H9 (cell line): ENCODE measurements at regions not wholly inside any gene's neighbourhood (a gene's known extent, or its start where the extent isn't known, plus 50 kb on each side); places are given as distances from the start of the nearest gene placed in this dataset.

Experiments used
- DNase-seq: peaks from one replicate; pipeline ENCODE4 v3.0.0-alpha.2; 2017
- H2AFZ ChIP-seq: one replicate; pipeline ENCODE4 v1.6.1; 2013; ENCODE audit warnings: mild to moderate bottlenecking, low read length, control low read depth, moderate library complexity
- H2AK5ac ChIP-seq: 2 replicates; pipeline ENCODE4 v1.6.1; 2013; ENCODE audit warnings: low read length, control low read depth, mixed read lengths; ENCODE audit not compliant: insufficient read length
- H2BK120ac ChIP-seq: one replicate; pipeline ENCODE4 v1.6.1; 2013; ENCODE audit warnings: low read depth, mild to moderate bottlenecking, low read length, control low read depth, inconsistent platforms; ENCODE audit not compliant: poor library complexity, severe bottlenecking
- H2BK12ac ChIP-seq: 2 replicates; pipeline ENCODE4 v1.6.1; 2013; ENCODE audit warnings: low read length, control low read depth, mixed read lengths, low read depth; ENCODE audit not compliant: insufficient read length
- H2BK15ac ChIP-seq: 2 replicates; pipeline ENCODE4 v1.6.1; 2013; ENCODE audit warnings: low read depth, low read length, control low read depth
- H2BK20ac ChIP-seq: one replicate; pipeline ENCODE4 v1.6.1; 2013; ENCODE audit warnings: low read depth, mild to moderate bottlenecking, low read length, control low read depth, inconsistent platforms; ENCODE audit not compliant: poor library complexity, severe bottlenecking
- H2BK5ac ChIP-seq: 2 replicates; pipeline ENCODE4 v1.6.1; 2013; ENCODE audit warnings: low read length, control low read depth, mixed read lengths; ENCODE audit not compliant: insufficient read length
- H3K14ac ChIP-seq: 2 replicates; pipeline ENCODE4 v1.6.1; 2013; ENCODE audit warnings: low read length, control low read depth; ENCODE audit not compliant: insufficient read depth
- H3K18ac ChIP-seq: 2 replicates; pipeline ENCODE4 v1.6.1; 2013; ENCODE audit warnings: low read depth, mild to moderate bottlenecking, mixed read lengths, low read length, control low read depth; ENCODE audit not compliant: insufficient read length
- H3K23ac ChIP-seq: 2 replicates; pipeline ENCODE4 v1.6.1; 2013; ENCODE audit warnings: low read length, control low read depth, mixed read lengths, low read depth; ENCODE audit not compliant: insufficient read length
- H3K23me2 ChIP-seq: 2 replicates; pipeline ENCODE4 v1.6.1; 2013; ENCODE audit warnings: low read depth, mild to moderate bottlenecking, mixed read lengths, low read length, control low read depth; ENCODE audit not compliant: insufficient read length, poor library complexity, severe bottlenecking
- H3K27ac ChIP-seq: 2 replicates; pipeline ENCODE4 v1.5.1; 2013; ENCODE audit warnings: low read length, control low read depth, mixed read lengths, low read depth; ENCODE audit not compliant: insufficient read length
- H3K27me3 ChIP-seq: 2 replicates; pipeline ENCODE4 v1.6.1; 2013; ENCODE audit warnings: low read length, control low read depth, inconsistent platforms; ENCODE audit not compliant: insufficient read depth
- H3K4ac ChIP-seq: 2 replicates; pipeline ENCODE4 v1.6.1; 2013; ENCODE audit warnings: low read depth, mild to moderate bottlenecking, control low read depth, inconsistent platforms, low read length, moderate library complexity
- H3K4me1 ChIP-seq: 2 replicates; pipeline ENCODE4 v1.6.1; 2013; ENCODE audit warnings: low read length, control low read depth, inconsistent platforms; ENCODE audit not compliant: insufficient read depth
- H3K4me2 ChIP-seq: 2 replicates; pipeline ENCODE4 v1.6.1; 2013; ENCODE audit warnings: low read length, control low read depth, mixed read lengths; ENCODE audit not compliant: insufficient read length, insufficient read depth
- H3K56ac ChIP-seq: 2 replicates; pipeline ENCODE4 v1.6.1; 2013; ENCODE audit warnings: low read depth, mild to moderate bottlenecking, mixed read lengths, low read length, control low read depth; ENCODE audit not compliant: insufficient read length
- H3K79me1 ChIP-seq: 2 replicates; pipeline ENCODE4 v1.6.1; 2013; ENCODE audit warnings: low read depth, mild to moderate bottlenecking, moderate library complexity, low read length, control low read depth, inconsistent platforms; ENCODE audit not compliant: insufficient read depth, poor library complexity, severe bottlenecking
- H3K79me2 ChIP-seq: 2 replicates; pipeline ENCODE4 v1.6.1; 2013; ENCODE audit warnings: low read length, control low read depth, inconsistent platforms; ENCODE audit not compliant: insufficient read depth
- H3K9ac ChIP-seq: 2 replicates; pipeline ENCODE4 v1.6.1; 2013; ENCODE audit warnings: low read length, control low read depth, mixed read lengths; ENCODE audit not compliant: insufficient read length; ENCODE audit errors: extremely low read depth
- H3K9me3 ChIP-seq: one replicate; pipeline ENCODE4 v1.6.1; 2013; ENCODE audit warnings: low read depth, low read length, inconsistent platforms; ENCODE audit not compliant: control insufficient read depth
- H3T11ph ChIP-seq: one replicate; pipeline ENCODE4 v1.6.1; 2013; ENCODE audit warnings: mild to moderate bottlenecking, low read length, control low read depth, inconsistent platforms
- H4K20me1 ChIP-seq: one replicate; pipeline ENCODE4 v1.6.1; 2013; ENCODE audit not compliant: control insufficient read depth, insufficient read length, insufficient read depth
- H4K5ac ChIP-seq: 2 replicates; pipeline ENCODE4 v1.6.1; 2013; ENCODE audit warnings: low read depth, mild to moderate bottlenecking, mixed read lengths, low read length, control low read depth; ENCODE audit not compliant: insufficient read length
- H4K8ac ChIP-seq: replicated peaks from 2 replicates; pipeline ENCODE4 v1.6.1; 2013; ENCODE audit warnings: low read length, control low read depth, mixed read lengths, low read depth; ENCODE audit not compliant: insufficient read length
- H4K91ac ChIP-seq: 2 replicates; pipeline ENCODE4 v1.6.1; 2013; ENCODE audit warnings: low read depth, mild to moderate bottlenecking, moderate library complexity, mixed read lengths, low read length, control low read depth; ENCODE audit not compliant: insufficient read length
- H3K27ac Mint-ChIP-seq, 3 experiments: 2 replicates in 2 of 3; 3 replicates in 1 of 3; pipeline ENCODE4 v1.8.0; 2020 to 2021; ENCODE audit warnings: mixed read lengths in 3 of 3, mild to moderate bottlenecking in 1 of 3, moderate library complexity in 1 of 3
- H3K27me3 Mint-ChIP-seq: 2 replicates; pipeline ENCODE4 v1.8.0; 2021; ENCODE audit warnings: low read depth, mild to moderate bottlenecking, moderate library complexity, mixed read lengths
- H3K36me3 Mint-ChIP-seq, 3 experiments: 2 replicates in 2 of 3; 3 replicates in 1 of 3; pipeline ENCODE4 v1.8.0; 2020 to 2021; ENCODE audit warnings: low read depth in 3 of 3, mixed read lengths in 3 of 3; ENCODE audit not compliant: insufficient read depth in 1 of 3
- H3K4me1 Mint-ChIP-seq, 2 experiments: 2 replicates each; pipeline ENCODE4 v1.8.0; 2020; ENCODE audit warnings: mixed read lengths in 2 of 2
- H3K4me3 Mint-ChIP-seq, 2 experiments: 2 replicates in 1 of 2; 3 replicates in 1 of 2; pipeline ENCODE4 v1.8.0; 2020 to 2021; ENCODE audit warnings: mild to moderate bottlenecking in 2 of 2, mixed read lengths in 2 of 2, moderate library complexity in 1 of 2
- H3K9me3 Mint-ChIP-seq, 2 experiments: 2 replicates in 1 of 2; 3 replicates in 1 of 2; pipeline ENCODE4 v1.8.0; 2020; ENCODE audit warnings: mild to moderate bottlenecking in 2 of 2, mixed read lengths in 2 of 2, moderate library complexity in 1 of 2
- WGBS: extraction: QIAGEN DNeasy Blood & Tissue Kit; methylation state at CpG from one replicate; pipeline ENCODE4 v1.1.7; 2013; ENCODE audit warnings: missing lambda C conversion rate, low lambda C conversion rate, mixed read lengths; ENCODE audit not compliant: insufficient read length; ENCODE audit errors: extremely low coverage; 5-methylcytosine and 5-hydroxymethylcytosine counted together
- TF ChIP-seq, protein P1 (sequence below): fragments of 200-600 bp; sonication (generic); conservative IDR thresholded peaks from 3 replicates; pipeline ENCODE4 v1.8.0; 2021; ENCODE audit warnings: antibody characterized with exemption, mild to moderate bottlenecking

DNA sequence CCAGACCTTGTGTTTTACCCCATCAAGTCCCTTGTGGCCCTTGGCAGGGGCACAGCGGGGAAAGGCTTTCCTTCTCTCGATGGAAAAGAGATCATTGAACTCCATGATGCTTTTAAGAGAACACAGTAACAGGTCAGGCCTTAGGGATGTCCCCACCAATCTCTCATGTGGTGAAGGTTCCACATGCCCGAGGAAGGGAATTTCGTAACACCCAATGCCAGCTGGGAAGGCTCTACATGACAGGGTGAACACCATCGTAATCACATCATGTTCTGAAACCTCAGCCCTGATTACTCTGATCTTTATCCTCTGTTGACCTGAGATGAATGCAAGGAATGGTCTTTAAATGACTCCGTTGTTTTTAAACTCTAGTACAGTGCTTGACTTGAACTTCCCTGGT lies 105.5 kb upstream of the SPAG17 start:
- Histone ChIP-seq H2AK5ac (no peak overlapping the region), H3K9me3 (no peaks in the 10 kb centered on the region), H2BK12ac (no peak overlapping the region), H3K79me1 (no peaks in the 10 kb centered on the region), H3K14ac (no peak overlapping the region), H3K27me3 (no peaks in the 10 kb centered on the region), H2BK20ac (no peak overlapping the region), H3K4me1 (no peaks in the 10 kb centered on the region), H3K56ac (no peak overlapping the region), H3K79me2 (no peaks in the 10 kb centered on the region), H3T11ph (no peak overlapping the region), H3K23ac (no peak overlapping the region), H2BK15ac (no peak overlapping the region), H4K91ac (no peak overlapping the region), H3K18ac (no peak overlapping the region), H3K9ac (no peak overlapping the region), H3K4ac (no peak overlapping the region), H4K8ac (no peak overlapping the region), H4K5ac (no peak overlapping the region), H3K4me2 (no peak overlapping the region), H2BK5ac (no peak overlapping the region), H3K27ac (no peak overlapping the region), H3K23me2 (no peaks in the 10 kb centered on the region), H2AFZ (no peak overlapping the region), H4K20me1 (no peaks in the 10 kb centered on the region), H2BK120ac (no peak overlapping the region)
- DNase-seq: no peak
- Mint-ChIP-seq H3K27ac (no peak overlapping the region), H3K9me3 (no peaks in the 10 kb centered on the region), H3K4me3 (no peak overlapping the region), H3K4me1 (peaks cover 0 to 4% of the 10 kb centered on the region in 2 experiments; a peak in 2 of 4 replicates), H3K27me3 (no peaks in the 10 kb centered on the region), H3K36me3 (no peaks in the 10 kb centered on the region; a peak in 1 of 7 replicates)
- TF ChIP-seq, protein P1, sequence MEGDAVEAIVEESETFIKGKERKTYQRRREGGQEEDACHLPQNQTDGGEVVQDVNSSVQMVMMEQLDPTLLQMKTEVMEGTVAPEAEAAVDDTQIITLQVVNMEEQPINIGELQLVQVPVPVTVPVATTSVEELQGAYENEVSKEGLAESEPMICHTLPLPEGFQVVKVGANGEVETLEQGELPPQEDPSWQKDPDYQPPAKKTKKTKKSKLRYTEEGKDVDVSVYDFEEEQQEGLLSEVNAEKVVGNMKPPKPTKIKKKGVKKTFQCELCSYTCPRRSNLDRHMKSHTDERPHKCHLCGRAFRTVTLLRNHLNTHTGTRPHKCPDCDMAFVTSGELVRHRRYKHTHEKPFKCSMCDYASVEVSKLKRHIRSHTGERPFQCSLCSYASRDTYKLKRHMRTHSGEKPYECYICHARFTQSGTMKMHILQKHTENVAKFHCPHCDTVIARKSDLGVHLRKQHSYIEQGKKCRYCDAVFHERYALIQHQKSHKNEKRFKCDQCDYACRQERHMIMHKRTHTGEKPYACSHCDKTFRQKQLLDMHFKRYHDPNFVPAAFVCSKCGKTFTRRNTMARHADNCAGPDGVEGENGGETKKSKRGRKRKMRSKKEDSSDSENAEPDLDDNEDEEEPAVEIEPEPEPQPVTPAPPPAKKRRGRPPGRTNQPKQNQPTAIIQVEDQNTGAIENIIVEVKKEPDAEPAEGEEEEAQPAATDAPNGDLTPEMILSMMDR: no peak
- WGBS: no CpG with 5 or more reads among the region's 6 CpGs
